ENCODE measurements at regions not wholly inside any gene's neighbourhood (a gene's known extent, or its start where the extent isn't known, plus 50 kb on each side); places are given as distances from the start of the nearest gene placed in this dataset.

DNA sequence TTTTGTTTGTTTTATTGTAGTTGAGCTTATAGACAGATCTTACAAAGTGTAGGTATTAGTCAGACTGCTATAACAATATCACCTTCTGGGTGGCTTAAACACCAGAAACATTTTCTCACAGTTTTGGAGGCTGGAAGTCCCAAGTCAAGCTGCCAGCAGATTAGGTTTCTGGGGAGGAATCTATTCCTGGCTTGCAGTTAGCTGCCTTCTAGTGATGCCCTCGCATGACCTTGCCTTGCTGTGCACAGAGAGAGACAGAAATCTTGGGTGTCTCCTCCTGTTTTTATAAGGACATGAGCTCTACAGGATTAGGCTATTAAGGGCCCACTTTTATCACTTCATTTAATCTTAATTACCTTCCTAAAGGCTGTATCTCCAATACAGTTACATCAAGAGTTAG is 1635.2 kb downstream of the FAM181B start:
- WGBS, 2 experiments (ENCODE audit: extremely low coverage in 1 of 2, insufficient coverage in 1 of 2, insufficient read length in 1 of 2, insufficient replicate concordance in 2 of 2, low coverage in 1 of 2, low lambda C conversion rate in 2 of 2, missing lambda C conversion rate in 1 of 2), result 94% methylated on average over 1 of the region's 1 CpG; no CpG with 5 or more reads in 1 of the 2 experiments
- Histone ChIP-seq H3K4ac (replicated peaks; ENCODE audit: insufficient read length, low read depth, low read length) (no peak overlapping the region), H3K23ac (ENCODE audit: insufficient read length) (no peak overlapping the region), H3K27me3 (replicated peaks in 1 of 4; ENCODE audit: control insufficient read depth in 3 of 4, extremely low read depth in 1 of 4, insufficient read depth in 3 of 4, low read length in 3 of 4) (no peaks in the 10 kb centered on the region), H3K14ac (ENCODE audit: insufficient read length) (no peak overlapping the region), H2BK12ac (ENCODE audit: low read depth, low read length) (no peak overlapping the region), H3K79me2 (ENCODE audit: control insufficient read depth in 1 of 2, insufficient read depth in 2 of 2, low read length in 2 of 2) (no peaks in the 10 kb centered on the region), H2AFZ (ENCODE audit: low read length) (no peak overlapping the region), H3K9me3 (ENCODE audit: insufficient read depth in 2 of 2, low read depth in 1 of 2, low read length in 1 of 2) (no peaks in the 10 kb centered on the region), H4K5ac (ENCODE audit: insufficient read length, low read depth, low read length) (no peak overlapping the region), H3K18ac (ENCODE audit: extremely low read depth, low read length) (no peak overlapping the region), H2AK5ac (ENCODE audit: low read depth, low read length) (no peak overlapping the region), H3K56ac (replicated peaks; ENCODE audit: insufficient read length, low read depth, low read length) (no peak overlapping the region), H3K23me2 (ENCODE audit: low read depth, low read length) (no peaks in the 10 kb centered on the region), H4K91ac (replicated peaks; ENCODE audit: insufficient read length, low read length) (no peak overlapping the region), H3K4me2 (ENCODE audit: insufficient read depth in 1 of 2, low read depth in 2 of 2, low read length in 2 of 2) (no peak overlapping the region), H2BK15ac (ENCODE audit: low read length) (no peak overlapping the region), H3K4me1 (replicated peaks in 1 of 4; ENCODE audit: control insufficient read depth in 3 of 4, insufficient read depth in 4 of 4, low read length in 3 of 4) (no peaks in the 10 kb centered on the region), H3K79me1 (ENCODE audit: low read depth, low read length) (no peaks in the 10 kb centered on the region), H2BK5ac (ENCODE audit: low read depth, low read length) (no peak overlapping the region), H4K20me1 (replicated peaks in 1 of 2; ENCODE audit: control insufficient read depth in 1 of 2, insufficient read depth in 2 of 2, low read length in 2 of 2) (no peaks in the 10 kb centered on the region), H3K36me3 (ENCODE audit: control insufficient read depth in 2 of 4, insufficient read depth in 4 of 4, low read length in 3 of 4) (no peaks in the 10 kb centered on the region), H2BK20ac (ENCODE audit: low read length) (no peak overlapping the region), H4K8ac (ENCODE audit: extremely low read depth, insufficient read depth, low read length) (no peak overlapping the region), H2BK120ac (replicated peaks; ENCODE audit: low read depth, low read length) (no peak overlapping the region), H3K4me3 (ENCODE audit: extremely low read depth in 1 of 4, insufficient read depth in 2 of 4, low read depth in 3 of 4, low read length in 4 of 4) (no peak overlapping the region), H3K9ac (replicated peaks in 1 of 4; ENCODE audit: extremely low read depth in 1 of 4, low read depth in 3 of 4, low read length in 3 of 4) (no peak overlapping the region), H3K27ac (ENCODE audit: low read depth, low read length) (no peak overlapping the region)
- FAIRE-seq, result no peak
- CTCF ChIA-PET (ENCODE audit: partially characterized antibody), result no interaction called here
- POLR2A ChIA-PET (ENCODE audit: partially characterized antibody), result no interaction called here
- no peak for DNase-seq (ENCODE audit: low read depth in 1 of 2, low spot score in 2 of 2)
- TF ChIP-seq KDM5A (IDR thresholded peaks at IDR 0.05; ENCODE audit: low read length) (no peak), CHD1 (IDR thresholded peaks at IDR 0.05; ENCODE audit: low read depth, low read length) (no peak), BCL11A (IDR thresholded peaks at IDR 0.05; ENCODE audit: low read depth in 2 of 2, low read length in 2 of 2) (no peak), BACH1 (IDR thresholded peaks at IDR 0.05; ENCODE audit: low read length) (no peak), YY1 (IDR thresholded peaks at IDR 0.05; ENCODE audit: low read depth, low read length) (no peak), BRCA1 (IDR thresholded peaks at IDR 0.05; ENCODE audit: low read depth, low read length) (no peak), SIX5 (IDR thresholded peaks at IDR 0.05; ENCODE audit: low read depth, low read length) (no peak), NRF1 (IDR thresholded peaks at IDR 0.05; ENCODE audit: low read depth, low read length) (no peak), SP1 (IDR thresholded peaks at IDR 0.05; ENCODE audit: low read depth, low read length) (no peak), JUN (IDR thresholded peaks at IDR 0.05; ENCODE audit: low read depth, low read length) (no peak), JUND (IDR thresholded peaks at IDR 0.05; ENCODE audit: low read length) (no peak), CTBP2 (IDR thresholded peaks at IDR 0.05; ENCODE audit: borderline replicate concordance, insufficient read depth, insufficient read length, low read length) (no peak)
- TF ChIP-seq, protein P1, sequence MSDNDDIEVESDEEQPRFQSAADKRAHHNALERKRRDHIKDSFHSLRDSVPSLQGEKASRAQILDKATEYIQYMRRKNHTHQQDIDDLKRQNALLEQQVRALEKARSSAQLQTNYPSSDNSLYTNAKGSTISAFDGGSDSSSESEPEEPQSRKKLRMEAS (IDR thresholded peaks at IDR 0.05), result no peak
- TF ChIP-seq, protein P2, sequence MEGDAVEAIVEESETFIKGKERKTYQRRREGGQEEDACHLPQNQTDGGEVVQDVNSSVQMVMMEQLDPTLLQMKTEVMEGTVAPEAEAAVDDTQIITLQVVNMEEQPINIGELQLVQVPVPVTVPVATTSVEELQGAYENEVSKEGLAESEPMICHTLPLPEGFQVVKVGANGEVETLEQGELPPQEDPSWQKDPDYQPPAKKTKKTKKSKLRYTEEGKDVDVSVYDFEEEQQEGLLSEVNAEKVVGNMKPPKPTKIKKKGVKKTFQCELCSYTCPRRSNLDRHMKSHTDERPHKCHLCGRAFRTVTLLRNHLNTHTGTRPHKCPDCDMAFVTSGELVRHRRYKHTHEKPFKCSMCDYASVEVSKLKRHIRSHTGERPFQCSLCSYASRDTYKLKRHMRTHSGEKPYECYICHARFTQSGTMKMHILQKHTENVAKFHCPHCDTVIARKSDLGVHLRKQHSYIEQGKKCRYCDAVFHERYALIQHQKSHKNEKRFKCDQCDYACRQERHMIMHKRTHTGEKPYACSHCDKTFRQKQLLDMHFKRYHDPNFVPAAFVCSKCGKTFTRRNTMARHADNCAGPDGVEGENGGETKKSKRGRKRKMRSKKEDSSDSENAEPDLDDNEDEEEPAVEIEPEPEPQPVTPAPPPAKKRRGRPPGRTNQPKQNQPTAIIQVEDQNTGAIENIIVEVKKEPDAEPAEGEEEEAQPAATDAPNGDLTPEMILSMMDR (IDR thresholded peaks at IDR 0.05; ENCODE audit: control extremely low read depth in 1 of 3, insufficient read depth in 1 of 3, low read depth in 1 of 3, low read length in 3 of 3), result no peak

Measured in H1 (cell line).